GM18499 (cell line): ENCODE measurements at regions not wholly inside any gene's neighbourhood (a gene's known extent, or its start where the extent isn't known, plus 50 kb on each side); places are given as distances from the start of the nearest gene placed in this dataset.

Experiments used
- ATAC-seq: cut with Tn5 transposase; IDR thresholded peaks from one replicate; pipeline ENCODE4 v1.9.1; 2021; ENCODE audit warnings: moderate number of reproducible peaks; ENCODE audit not compliant: insufficient read depth, unreplicated experiment

GRCh38 chr7:25356534-25357151 is 128.4 kb upstream of the NPVF start:
- ATAC-seq: no peak

- ATAC-seq: no peak
These were observed 130.6 kb upstream of the NPVF start for GRCh38 chr7:25358926-25359325.

- no peak for ATAC-seq
These were observed 131.3 kb upstream of the NPVF start for GRCh38 chr7:25359471-25360059.

GRCh38 chr7:25360451-25360850 is 132.2 kb upstream of the NPVF start:
- no peak for ATAC-seq

- no peak for ATAC-seq
These were observed 133.1 kb upstream of the NPVF start for GRCh38 chr7:25361387-25361786.

GRCh38 chr7:25361863-25362262 is 133.6 kb upstream of the NPVF start:
- ATAC-seq: no peak

GRCh38 chr7:25368599-25369201 is 140.4 kb upstream of the NPVF start:
- no peak for ATAC-seq

- no peak for ATAC-seq
These were observed 141.5 kb upstream of the NPVF start for GRCh38 chr7:25369786-25370185.

- ATAC-seq: no peak
These were observed 143.7 kb upstream of the NPVF start for GRCh38 chr7:25371972-25372371.

GRCh38 chr7:25375805-25376600 is 147.7 kb upstream of the NPVF start:
- no peak for ATAC-seq

- no peak for ATAC-seq
These were observed 151.3 kb upstream of the NPVF start for GRCh38 chr7:25379351-25380300.

- no peak for ATAC-seq
These were observed 153.7 kb upstream of the NPVF start for GRCh38 chr7:25381818-25382589.

- no peak for ATAC-seq
These were observed 154.6 kb upstream of the NPVF start for GRCh38 chr7:25382869-25383268.

GRCh38 chr7:25383402-25383801 is 155.1 kb upstream of the NPVF start:
- no peak for ATAC-seq

GRCh38 chr7:25384788-25385505 is 156.7 kb upstream of the NPVF start:
- ATAC-seq: no peak

- ATAC-seq: no peak
These were observed 157.3 kb upstream of the NPVF start for GRCh38 chr7:25385506-25386136.

- ATAC-seq: no peak
These were observed 158.0 kb upstream of the NPVF start for GRCh38 chr7:25386311-25386744.

GRCh38 chr7:25388681-25389080 is 160.4 kb upstream of the NPVF start:
- no peak for ATAC-seq
